PFSK-1 (cell line): ENCODE measurements at regions not wholly inside any gene's neighbourhood (a gene's known extent, or its start where the extent isn't known, plus 50 kb on each side); places are given as distances from the start of the nearest gene placed in this dataset.

ENCODE experiments used
- POLR2AphosphoS5 ChIP-seq: IDR thresholded peaks from 2 replicates; pipeline ENCODE4 v1.6.1; 2012; ENCODE audit warnings: low read depth, mild to moderate bottlenecking, control low read depth, low read length, moderate library complexity
- SIN3A ChIP-seq: IDR thresholded peaks from 2 replicates; pipeline ENCODE4 v1.6.1; 2012; ENCODE audit warnings: mild to moderate bottlenecking, low read length, moderate library complexity, borderline replicate concordance; ENCODE audit not compliant: insufficient read depth
- TAF1 ChIP-seq: IDR thresholded peaks from 2 replicates; pipeline ENCODE4 v1.6.1; 2012; ENCODE audit warnings: low read length, control low read depth, borderline replicate concordance; ENCODE audit not compliant: insufficient read depth

DNA sequence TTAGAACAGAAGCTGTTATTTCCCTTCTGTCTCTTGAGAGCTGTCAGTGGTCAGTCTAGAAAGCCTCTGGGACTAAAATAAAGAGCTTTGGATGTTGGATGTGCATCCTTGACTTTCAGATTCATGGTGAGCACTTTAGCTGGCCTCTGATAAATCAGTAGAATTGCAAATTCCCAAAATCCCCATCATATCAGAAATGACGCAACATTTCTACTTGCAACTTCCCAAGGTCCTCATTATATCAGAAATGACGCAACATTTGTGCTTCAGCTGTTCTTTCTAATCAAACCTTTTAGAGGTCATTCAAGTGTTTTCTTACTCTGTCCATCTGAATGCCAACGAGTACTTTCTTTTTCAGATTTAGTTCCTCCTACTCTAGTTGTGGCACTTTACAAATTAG, 167.3 kb upstream of the MOCS2 start:
- TF ChIP-seq TAF1 (no peak), SIN3A (no peak), POLR2AphosphoS5 (no peak)
